ENCODE measurements at regions not wholly inside any gene's neighbourhood (a gene's known extent, or its start where the extent isn't known, plus 50 kb on each side); places are given as distances from the start of the nearest gene placed in this dataset.

DNA sequence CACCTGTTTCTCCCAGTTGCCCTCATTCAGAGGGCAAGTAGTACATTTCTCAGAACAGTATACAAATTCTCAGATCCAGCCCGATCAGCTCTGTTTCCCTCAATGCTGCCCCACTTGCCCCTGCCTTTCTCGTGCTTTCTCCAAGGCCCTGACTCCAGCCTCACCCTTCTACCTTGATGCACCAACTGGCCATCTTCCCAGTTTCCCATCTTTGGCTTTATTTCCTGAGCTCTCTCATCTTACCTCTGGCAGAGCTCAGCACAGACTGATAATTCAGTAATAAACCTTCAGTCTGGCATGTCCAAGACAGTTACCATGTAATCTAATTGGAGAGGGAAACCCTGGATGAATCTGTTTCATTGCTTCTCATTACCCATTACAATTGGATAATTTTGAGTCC is 184.5 kb upstream of the ISX start:
- TF ChIP-seq, protein P1, sequence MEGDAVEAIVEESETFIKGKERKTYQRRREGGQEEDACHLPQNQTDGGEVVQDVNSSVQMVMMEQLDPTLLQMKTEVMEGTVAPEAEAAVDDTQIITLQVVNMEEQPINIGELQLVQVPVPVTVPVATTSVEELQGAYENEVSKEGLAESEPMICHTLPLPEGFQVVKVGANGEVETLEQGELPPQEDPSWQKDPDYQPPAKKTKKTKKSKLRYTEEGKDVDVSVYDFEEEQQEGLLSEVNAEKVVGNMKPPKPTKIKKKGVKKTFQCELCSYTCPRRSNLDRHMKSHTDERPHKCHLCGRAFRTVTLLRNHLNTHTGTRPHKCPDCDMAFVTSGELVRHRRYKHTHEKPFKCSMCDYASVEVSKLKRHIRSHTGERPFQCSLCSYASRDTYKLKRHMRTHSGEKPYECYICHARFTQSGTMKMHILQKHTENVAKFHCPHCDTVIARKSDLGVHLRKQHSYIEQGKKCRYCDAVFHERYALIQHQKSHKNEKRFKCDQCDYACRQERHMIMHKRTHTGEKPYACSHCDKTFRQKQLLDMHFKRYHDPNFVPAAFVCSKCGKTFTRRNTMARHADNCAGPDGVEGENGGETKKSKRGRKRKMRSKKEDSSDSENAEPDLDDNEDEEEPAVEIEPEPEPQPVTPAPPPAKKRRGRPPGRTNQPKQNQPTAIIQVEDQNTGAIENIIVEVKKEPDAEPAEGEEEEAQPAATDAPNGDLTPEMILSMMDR (IDR thresholded peaks at IDR 0.05): no peak
- no peak for TF ChIP-seq TCF7 (CRISPR knock-in tag; IDR thresholded peaks at IDR 0.05; ENCODE audit: low read depth)
- TF ChIP-seq, protein P2, sequence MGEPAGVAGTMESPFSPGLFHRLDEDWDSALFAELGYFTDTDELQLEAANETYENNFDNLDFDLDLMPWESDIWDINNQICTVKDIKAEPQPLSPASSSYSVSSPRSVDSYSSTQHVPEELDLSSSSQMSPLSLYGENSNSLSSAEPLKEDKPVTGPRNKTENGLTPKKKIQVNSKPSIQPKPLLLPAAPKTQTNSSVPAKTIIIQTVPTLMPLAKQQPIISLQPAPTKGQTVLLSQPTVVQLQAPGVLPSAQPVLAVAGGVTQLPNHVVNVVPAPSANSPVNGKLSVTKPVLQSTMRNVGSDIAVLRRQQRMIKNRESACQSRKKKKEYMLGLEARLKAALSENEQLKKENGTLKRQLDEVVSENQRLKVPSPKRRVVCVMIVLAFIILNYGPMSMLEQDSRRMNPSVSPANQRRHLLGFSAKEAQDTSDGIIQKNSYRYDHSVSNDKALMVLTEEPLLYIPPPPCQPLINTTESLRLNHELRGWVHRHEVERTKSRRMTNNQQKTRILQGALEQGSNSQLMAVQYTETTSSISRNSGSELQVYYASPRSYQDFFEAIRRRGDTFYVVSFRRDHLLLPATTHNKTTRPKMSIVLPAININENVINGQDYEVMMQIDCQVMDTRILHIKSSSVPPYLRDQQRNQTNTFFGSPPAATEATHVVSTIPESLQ (CRISPR knock-in tag; IDR thresholded peaks at IDR 0.05): no peak
- TF ChIP-seq, protein P3, sequence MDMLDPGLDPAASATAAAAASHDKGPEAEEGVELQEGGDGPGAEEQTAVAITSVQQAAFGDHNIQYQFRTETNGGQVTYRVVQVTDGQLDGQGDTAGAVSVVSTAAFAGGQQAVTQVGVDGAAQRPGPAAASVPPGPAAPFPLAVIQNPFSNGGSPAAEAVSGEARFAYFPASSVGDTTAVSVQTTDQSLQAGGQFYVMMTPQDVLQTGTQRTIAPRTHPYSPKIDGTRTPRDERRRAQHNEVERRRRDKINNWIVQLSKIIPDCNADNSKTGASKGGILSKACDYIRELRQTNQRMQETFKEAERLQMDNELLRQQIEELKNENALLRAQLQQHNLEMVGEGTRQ (CRISPR knock-in tag; IDR thresholded peaks at IDR 0.05): no peak

Measured in WTC11 (cell line).